GM18507 (cell line): ENCODE measurements at regions not wholly inside any gene's neighbourhood (a gene's known extent, or its start where the extent isn't known, plus 50 kb on each side); places are given as distances from the start of the nearest gene placed in this dataset.

Experiments
- DNase-seq: peaks from one replicate; pipeline ENCODE4 v3.0.0; 2011; ENCODE audit warnings: low read depth; ENCODE audit not compliant: insufficient read length; ENCODE audit errors: extremely low spot score
- FAIRE-seq: peaks from 2 replicates; lab custom pipeline; 2011; peaks lifted over from hg19 to GRCh38; lab: Jason Lieb, UNC

- DNase-seq (no peak), FAIRE-seq (no peak)
Measured at GRCh38 chr6:19662911-19663310, 174.3 kb upstream of the ID4 start.

- DNase-seq, result no peak
- FAIRE-seq, result no peak
Measured at GRCh38 chr6:19663479-19663878, 173.7 kb upstream of the ID4 start.

GRCh38 chr6:19664050-19664449, 173.1 kb upstream of the ID4 start:
- DNase-seq, result no peak
- FAIRE-seq, result no peak

- FAIRE-seq, result no peak
- no peak for DNase-seq
Measured at GRCh38 chr6:19664878-19665612, 172.1 kb upstream of the ID4 start.

- DNase-seq, result no peak
- no peak for FAIRE-seq
Measured at GRCh38 chr6:19665613-19665909, 171.6 kb upstream of the ID4 start.

- FAIRE-seq (no peak), DNase-seq (no peak)
Measured at GRCh38 chr6:19668710-19669109, 168.5 kb upstream of the ID4 start.

- FAIRE-seq, result no peak
Measured at GRCh38 chr6:19669206-19669605, 168.0 kb upstream of the ID4 start.

GRCh38 chr6:19682859-19683258, 154.3 kb upstream of the ID4 start:
- FAIRE-seq (no peak), DNase-seq (no peak)

More at GRCh38 chr6:19669206-19669605, 168.0 kb upstream of the ID4 start:
- DNase-seq, result no peak

- DNase-seq, result no peak
Measured at GRCh38 chr6:19690325-19691075, 146.7 kb upstream of the ID4 start.

GRCh38 chr6:19691465-19692167, 145.6 kb upstream of the ID4 start:
- FAIRE-seq, result no peak

More at GRCh38 chr6:19690325-19691075, 146.7 kb upstream of the ID4 start:
- FAIRE-seq, result no peak

GRCh38 chr6:19692506-19693298, 144.5 kb upstream of the ID4 start:
- FAIRE-seq, result no peak
- DNase-seq, result no peak

More at GRCh38 chr6:19691465-19692167, 145.6 kb upstream of the ID4 start:
- no peak for DNase-seq

GRCh38 chr6:19694697-19695096, 142.5 kb upstream of the ID4 start:
- FAIRE-seq, result no peak

GRCh38 chr6:19697744-19698290, 139.4 kb upstream of the ID4 start:
- DNase-seq, result no peak
- FAIRE-seq, result no peak

More at GRCh38 chr6:19694697-19695096, 142.5 kb upstream of the ID4 start:
- no peak for DNase-seq

- DNase-seq (no peak), FAIRE-seq (no peak)
Measured at GRCh38 chr6:19699932-19700331, 137.2 kb upstream of the ID4 start.

- no peak for FAIRE-seq
- no peak for DNase-seq
Measured at GRCh38 chr6:19705606-19706005, 131.6 kb upstream of the ID4 start.

- FAIRE-seq (no peak), DNase-seq (no peak)
Measured at GRCh38 chr6:19712012-19712688, 125.0 kb upstream of the ID4 start.

- FAIRE-seq, result no peak
- DNase-seq, result no peak
Measured at GRCh38 chr6:19712998-19713397, 124.2 kb upstream of the ID4 start.

GRCh38 chr6:19713411-19713810, 123.8 kb upstream of the ID4 start:
- DNase-seq, result no peak
- no peak for FAIRE-seq

- DNase-seq (no peak), FAIRE-seq (no peak)
Measured at GRCh38 chr6:19713984-19714383, 123.2 kb upstream of the ID4 start.
